ENCODE measurements at regions not wholly inside any gene's neighbourhood (a gene's known extent, or its start where the extent isn't known, plus 50 kb on each side); places are given as distances from the start of the nearest gene placed in this dataset.

DNA sequence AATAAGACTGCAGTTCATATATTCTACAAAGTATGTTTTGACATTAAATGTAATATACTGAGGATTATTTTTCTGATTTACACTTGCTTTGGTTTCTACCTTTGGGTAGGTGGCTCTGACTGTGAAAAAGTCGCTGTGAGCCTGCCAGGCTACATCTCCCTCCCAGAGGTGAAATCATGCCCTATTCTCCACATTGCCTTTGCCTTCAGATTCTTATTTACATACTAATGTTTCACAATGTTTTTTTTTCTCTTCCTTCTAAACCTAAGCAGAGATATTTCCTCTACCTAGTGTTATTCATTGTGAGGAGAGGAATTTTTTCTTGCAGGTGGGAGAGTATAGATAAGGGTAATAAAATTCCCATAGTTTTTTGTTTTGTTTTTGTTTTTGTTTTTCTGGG is 111.5 kb upstream of the ANTXRL start:
- ChIA-PET CTCF (ENCODE audit: partially characterized antibody) (no interaction called here), POLR2A (ENCODE audit: partially characterized antibody) (no interaction called here)
- Histone ChIP-seq H3K4me2 (ENCODE audit: insufficient read depth in 1 of 2, low read depth in 2 of 2, low read length in 2 of 2) (no peak overlapping the region), H2BK120ac (replicated peaks; ENCODE audit: low read depth, low read length) (no peak overlapping the region), H3K4me1 (replicated peaks in 1 of 4; ENCODE audit: control insufficient read depth in 3 of 4, insufficient read depth in 4 of 4, low read length in 3 of 4) (peaks cover 0 to 4% (median 0%) of the 10 kb centered on the region in 4 experiments; a peak in 2 of 7 replicates), H3K4ac (replicated peaks; ENCODE audit: insufficient read length, low read depth, low read length) (no peak overlapping the region), H3K9me3 (ENCODE audit: insufficient read depth in 2 of 2, low read depth in 1 of 2, low read length in 1 of 2) (no peaks in the 10 kb centered on the region), H3K9ac (replicated peaks in 1 of 4; ENCODE audit: extremely low read depth in 1 of 4, low read depth in 3 of 4, low read length in 3 of 4) (no peak overlapping the region), H3K27ac (ENCODE audit: low read depth, low read length) (no peak overlapping the region), H3K56ac (replicated peaks; ENCODE audit: insufficient read length, low read depth, low read length) (no peak overlapping the region), H2BK20ac (ENCODE audit: low read length) (no peak overlapping the region), H3K14ac (ENCODE audit: insufficient read length) (no peak overlapping the region), H4K91ac (replicated peaks; ENCODE audit: insufficient read length, low read length) (no peak overlapping the region), H2BK15ac (ENCODE audit: low read length) (no peak overlapping the region), H4K5ac (ENCODE audit: insufficient read length, low read depth, low read length) (no peak overlapping the region), H4K8ac (ENCODE audit: extremely low read depth, insufficient read depth, low read length) (no peak overlapping the region), H3K23me2 (ENCODE audit: low read depth, low read length) (no peaks in the 10 kb centered on the region), H2AFZ (ENCODE audit: low read length) (no peak overlapping the region), H3K27me3 (replicated peaks in 1 of 4; ENCODE audit: control insufficient read depth in 3 of 4, extremely low read depth in 1 of 4, insufficient read depth in 3 of 4, low read length in 3 of 4) (no peaks in the 10 kb centered on the region), H4K20me1 (replicated peaks in 1 of 2; ENCODE audit: control insufficient read depth in 1 of 2, insufficient read depth in 2 of 2, low read length in 2 of 2) (no peaks in the 10 kb centered on the region), H3K79me1 (ENCODE audit: low read depth, low read length) (no peaks in the 10 kb centered on the region), H3K4me3 (ENCODE audit: extremely low read depth in 1 of 4, insufficient read depth in 2 of 4, low read depth in 3 of 4, low read length in 4 of 4) (no peak overlapping the region), H3K23ac (ENCODE audit: insufficient read length) (no peak overlapping the region), H2AK5ac (ENCODE audit: low read depth, low read length) (no peak overlapping the region), H3K79me2 (ENCODE audit: control insufficient read depth in 1 of 2, insufficient read depth in 2 of 2, low read length in 2 of 2) (no peaks in the 10 kb centered on the region), H3K18ac (ENCODE audit: extremely low read depth, low read length) (no peak overlapping the region), H3K36me3 (ENCODE audit: control insufficient read depth in 2 of 4, insufficient read depth in 4 of 4, low read length in 3 of 4) (no peaks in the 10 kb centered on the region), H2BK12ac (ENCODE audit: low read depth, low read length) (no peak overlapping the region), H2BK5ac (ENCODE audit: low read depth, low read length) (no peak overlapping the region)
- 37% methylated on average over 1 of the region's 1 CpG; no CpG with 5 or more reads in 1 of the 2 experiments for WGBS, 2 experiments (ENCODE audit: extremely low coverage in 1 of 2, insufficient coverage in 1 of 2, insufficient read length in 1 of 2, insufficient replicate concordance in 2 of 2, low coverage in 1 of 2, low lambda C conversion rate in 2 of 2, missing lambda C conversion rate in 1 of 2)
- DNase-seq (ENCODE audit: low read depth in 1 of 2, low spot score in 2 of 2) (no peak), FAIRE-seq (no peak)
- TF ChIP-seq HDAC6 (IDR thresholded peaks at IDR 0.05; ENCODE audit: low read depth, low read length), result no peak
- TF ChIP-seq CBX5 (IDR thresholded peaks at IDR 0.05; ENCODE audit: low read depth, low read length), result no peak
- no peak for TF ChIP-seq SP1 (IDR thresholded peaks at IDR 0.05; ENCODE audit: low read depth, low read length)
- no peak for TF ChIP-seq CREB1 (IDR thresholded peaks at IDR 0.05)
- no peak for TF ChIP-seq POU5F1 (IDR thresholded peaks at IDR 0.05; ENCODE audit: low read depth, low read length)
- TF ChIP-seq TBP (IDR thresholded peaks at IDR 0.05; ENCODE audit: low read depth, low read length), result no peak
- TF ChIP-seq, protein P1, sequence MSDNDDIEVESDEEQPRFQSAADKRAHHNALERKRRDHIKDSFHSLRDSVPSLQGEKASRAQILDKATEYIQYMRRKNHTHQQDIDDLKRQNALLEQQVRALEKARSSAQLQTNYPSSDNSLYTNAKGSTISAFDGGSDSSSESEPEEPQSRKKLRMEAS (IDR thresholded peaks at IDR 0.05), result no peak
- no peak for TF ChIP-seq SP2 (IDR thresholded peaks at IDR 0.05; ENCODE audit: low read length)
- TF ChIP-seq POLR2AphosphoS5 (IDR thresholded peaks at IDR 0.05; ENCODE audit: low read depth, low read length), result no peak
- TF ChIP-seq RAD21 (IDR thresholded peaks at IDR 0.05 in 1 of 2, conservative IDR thresholded peaks at IDR 0.05 in 1 of 2; ENCODE audit: low read depth in 2 of 2, low read length in 2 of 2), result no peak
- no peak for TF ChIP-seq KDM4A (IDR thresholded peaks at IDR 0.05; ENCODE audit: low read depth, low read length, severe bottlenecking)
- TF ChIP-seq RNF2 (IDR thresholded peaks at IDR 0.05; ENCODE audit: borderline replicate concordance, low read depth, low read length, missing control alignments, poor library complexity, severe bottlenecking), result no peak
- TF ChIP-seq NRF1 (IDR thresholded peaks at IDR 0.05; ENCODE audit: low read depth, low read length), result no peak
- TF ChIP-seq BRCA1 (IDR thresholded peaks at IDR 0.05; ENCODE audit: low read depth, low read length), result no peak
- TF ChIP-seq, protein P2, sequence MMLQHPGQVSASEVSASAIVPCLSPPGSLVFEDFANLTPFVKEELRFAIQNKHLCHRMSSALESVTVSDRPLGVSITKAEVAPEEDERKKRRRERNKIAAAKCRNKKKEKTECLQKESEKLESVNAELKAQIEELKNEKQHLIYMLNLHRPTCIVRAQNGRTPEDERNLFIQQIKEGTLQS (IDR thresholded peaks at IDR 0.05; ENCODE audit: insufficient read depth, low read depth, low read length), result no peak
